ENCODE measurements at regions not wholly inside any gene's neighbourhood (a gene's known extent, or its start where the extent isn't known, plus 50 kb on each side); places are given as distances from the start of the nearest gene placed in this dataset.

- Histone ChIP-seq H3K27me3 (no peaks in the 10 kb centered on the region), H3K27ac (no peak overlapping the region), H3K36me3 (no peaks in the 10 kb centered on the region), H3K4me1 (no peaks in the 10 kb centered on the region), H3K4me3 (no peak overlapping the region), H3K9me3 (no peaks in the 10 kb centered on the region)
- intact Hi-C loops (cut with DNase I; ENCODE audit: low total_unique reads): no loop called here
- DNase-seq: no peak
- no peak for TF ChIP-seq POLR2AphosphoS5 (IDR thresholded peaks at IDR 0.05)
- WGBS, 2 donors (ENCODE audit: low coverage in 1 of 2): 70 to 89% methylated on average over 2 of the region's 2 CpGs
- in situ Hi-C loops (cut with MboI; ENCODE audit: low pct_ligation_motif_present in 1 of 4, low pct_unique_long_range_greater_than_20kb in 1 of 4, low sequenced_read_pairs in 3 of 4): no loop called here
Measured at GRCh38 chr3:88586121-88586640, 436.4 kb downstream of the C3orf38 start.

GRCh38 chr3:88589138-88589537 lies 439.4 kb downstream of the C3orf38 start:
- H3K4me3 ChIP-seq: no peak overlapping the region
- intact Hi-C loops (cut with DNase I; ENCODE audit: low total_unique reads) (no loop called here), in situ Hi-C loops (cut with MboI; ENCODE audit: low pct_ligation_motif_present in 1 of 4, low pct_unique_long_range_greater_than_20kb in 1 of 4, low sequenced_read_pairs in 3 of 4) (no loop called here)
- H3K27ac ChIP-seq: no peak overlapping the region
- no peaks in the 10 kb centered on the region for H3K9me3 ChIP-seq
- no peaks in the 10 kb centered on the region for H3K4me1 ChIP-seq
- H3K36me3 ChIP-seq: no peaks in the 10 kb centered on the region
- DNase-seq: no peak
- TF ChIP-seq POLR2AphosphoS5 (IDR thresholded peaks at IDR 0.05) (no peak), EP300 (IDR thresholded peaks at IDR 0.05; ENCODE audit: low read depth) (no peak), POLR2A (IDR thresholded peaks at IDR 0.05) (no peak)
- TF ChIP-seq, protein P1, sequence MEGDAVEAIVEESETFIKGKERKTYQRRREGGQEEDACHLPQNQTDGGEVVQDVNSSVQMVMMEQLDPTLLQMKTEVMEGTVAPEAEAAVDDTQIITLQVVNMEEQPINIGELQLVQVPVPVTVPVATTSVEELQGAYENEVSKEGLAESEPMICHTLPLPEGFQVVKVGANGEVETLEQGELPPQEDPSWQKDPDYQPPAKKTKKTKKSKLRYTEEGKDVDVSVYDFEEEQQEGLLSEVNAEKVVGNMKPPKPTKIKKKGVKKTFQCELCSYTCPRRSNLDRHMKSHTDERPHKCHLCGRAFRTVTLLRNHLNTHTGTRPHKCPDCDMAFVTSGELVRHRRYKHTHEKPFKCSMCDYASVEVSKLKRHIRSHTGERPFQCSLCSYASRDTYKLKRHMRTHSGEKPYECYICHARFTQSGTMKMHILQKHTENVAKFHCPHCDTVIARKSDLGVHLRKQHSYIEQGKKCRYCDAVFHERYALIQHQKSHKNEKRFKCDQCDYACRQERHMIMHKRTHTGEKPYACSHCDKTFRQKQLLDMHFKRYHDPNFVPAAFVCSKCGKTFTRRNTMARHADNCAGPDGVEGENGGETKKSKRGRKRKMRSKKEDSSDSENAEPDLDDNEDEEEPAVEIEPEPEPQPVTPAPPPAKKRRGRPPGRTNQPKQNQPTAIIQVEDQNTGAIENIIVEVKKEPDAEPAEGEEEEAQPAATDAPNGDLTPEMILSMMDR (IDR thresholded peaks at IDR 0.05): no peak
- WGBS, 2 donors (ENCODE audit: low coverage in 1 of 2): 87 to 88% methylated on average over 2 of the region's 2 CpGs
- H3K27me3 ChIP-seq: no peaks in the 10 kb centered on the region

GRCh38 chr3:88595026-88595425 lies 445.3 kb downstream of the C3orf38 start:
- TF ChIP-seq EP300 (IDR thresholded peaks at IDR 0.05; ENCODE audit: low read depth) (no peak), POLR2AphosphoS5 (IDR thresholded peaks at IDR 0.05) (no peak), POLR2A (IDR thresholded peaks at IDR 0.05) (no peak)
- TF ChIP-seq, protein P1 (IDR thresholded peaks at IDR 0.05): no peak
- H3K27me3 ChIP-seq: no peaks in the 10 kb centered on the region
- 50 to 64% methylated on average over 1 of the region's 1 CpG for WGBS, 2 donors (ENCODE audit: low coverage in 1 of 2)
- no peak overlapping the region for H3K4me3 ChIP-seq
- H3K36me3 ChIP-seq: no peaks in the 10 kb centered on the region
- no peak overlapping the region for H3K27ac ChIP-seq
- DNase-seq: no peak
- no peaks in the 10 kb centered on the region for H3K4me1 ChIP-seq
- in situ Hi-C loops (cut with MboI; ENCODE audit: low pct_ligation_motif_present in 1 of 4, low pct_unique_long_range_greater_than_20kb in 1 of 4, low sequenced_read_pairs in 3 of 4): no loop called here
- no peaks in the 10 kb centered on the region for H3K9me3 ChIP-seq
- intact Hi-C loops (cut with DNase I; ENCODE audit: low total_unique reads): no loop called here

GRCh38 chr3:88596451-88596850 lies 446.7 kb downstream of the C3orf38 start:
- no peak overlapping the region for H3K4me3 ChIP-seq
- no peak overlapping the region for H3K27ac ChIP-seq
- intact Hi-C loops (cut with DNase I; ENCODE audit: low total_unique reads): no loop called here
- 67 to 91% methylated on average over 1 of the region's 1 CpG for WGBS, 2 donors (ENCODE audit: low coverage in 1 of 2)
- TF ChIP-seq POLR2A (IDR thresholded peaks at IDR 0.05) (no peak), EP300 (IDR thresholded peaks at IDR 0.05; ENCODE audit: low read depth) (no peak), POLR2AphosphoS5 (IDR thresholded peaks at IDR 0.05) (no peak)
- TF ChIP-seq, protein P1 (IDR thresholded peaks at IDR 0.05): no peak
- H3K9me3 ChIP-seq: no peaks in the 10 kb centered on the region
- no peaks in the 10 kb centered on the region for H3K36me3 ChIP-seq
- no peaks in the 10 kb centered on the region for H3K4me1 ChIP-seq
- DNase-seq: no peak
- in situ Hi-C loops (cut with MboI; ENCODE audit: low pct_ligation_motif_present in 1 of 4, low pct_unique_long_range_greater_than_20kb in 1 of 4, low sequenced_read_pairs in 3 of 4): no loop called here
- no peaks in the 10 kb centered on the region for H3K27me3 ChIP-seq

DNA sequence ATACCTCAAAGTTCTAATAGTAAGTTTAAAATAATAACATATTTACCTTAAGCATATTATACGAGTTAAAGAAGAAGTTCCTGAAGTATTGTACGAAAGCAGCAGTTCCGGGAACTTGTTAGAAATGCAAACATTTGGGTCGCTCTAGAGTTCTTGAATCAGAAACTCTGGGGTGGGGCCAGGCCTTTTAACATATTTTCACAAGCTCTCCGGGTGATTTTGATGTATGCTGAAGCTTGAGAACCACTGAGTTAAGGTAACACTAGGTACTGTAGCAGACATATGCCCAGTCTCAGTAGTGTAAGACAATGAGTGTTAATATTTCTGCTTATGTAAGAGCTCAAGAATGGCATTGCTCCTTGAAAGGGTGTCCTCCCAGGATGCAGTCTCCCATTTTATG lies 461.1 kb downstream of the C3orf38 start:
- 77 to 100% methylated on average over 3 to 5 of the region's 5 CpGs for WGBS, 2 donors (ENCODE audit: low coverage in 1 of 2)
- TF ChIP-seq, protein P1 (IDR thresholded peaks at IDR 0.05): no peak
- TF ChIP-seq POLR2A (IDR thresholded peaks at IDR 0.05) (no peak), EP300 (IDR thresholded peaks at IDR 0.05; ENCODE audit: low read depth) (no peak), POLR2AphosphoS5 (IDR thresholded peaks at IDR 0.05) (no peak)
- no peaks in the 10 kb centered on the region for H3K4me1 ChIP-seq
- H3K4me3 ChIP-seq: no peak overlapping the region
- H3K27me3 ChIP-seq: no peaks in the 10 kb centered on the region
- in situ Hi-C loops (cut with MboI; ENCODE audit: low pct_ligation_motif_present in 1 of 4, low pct_unique_long_range_greater_than_20kb in 1 of 4, low sequenced_read_pairs in 3 of 4) (no loop called here), intact Hi-C loops (cut with DNase I; ENCODE audit: low total_unique reads) (no loop called here)
- H3K36me3 ChIP-seq: no peaks in the 10 kb centered on the region
- DNase-seq: no peak
- H3K9me3 ChIP-seq: no peaks in the 10 kb centered on the region
- no peak overlapping the region for H3K27ac ChIP-seq

Data from transverse colon (tissue), 4 donors.